ENCODE measurements at regions not wholly inside any gene's neighbourhood (a gene's known extent, or its start where the extent isn't known, plus 50 kb on each side); places are given as distances from the start of the nearest gene placed in this dataset.
"Not testable (repeated sequence)": the region's sequence is repeated elsewhere in the genome, so short reads cannot be mapped to it uniquely, and the experiment has no call there.

DNA sequence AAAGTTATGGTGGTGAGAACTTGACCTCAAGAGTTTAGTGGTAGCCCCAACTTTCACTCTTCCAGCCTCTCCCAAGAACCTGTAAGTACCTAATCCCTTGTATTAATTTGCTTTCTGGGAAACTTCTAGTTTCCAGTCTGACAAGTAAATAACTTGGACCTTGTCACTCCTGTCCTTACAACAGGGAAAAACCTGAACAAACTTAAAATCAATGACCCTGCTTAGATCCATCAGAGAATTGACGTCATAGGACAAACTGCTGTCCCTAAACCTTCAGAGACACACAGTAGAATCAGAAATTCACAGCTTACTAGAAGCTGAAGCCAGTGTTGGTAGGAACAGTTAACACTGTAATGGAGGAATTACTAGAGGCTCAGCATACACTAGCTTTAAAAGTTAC lies 60.0 kb upstream of the DCLK2 start:
- H3K27ac ChIP-seq, result no peak overlapping the region
- H4K20me1 ChIP-seq, result no peaks in the 10 kb centered on the region
- no peak for TF ChIP-seq Cebpa-rat (IDR thresholded peaks at IDR 0.05)
- peaks cover 0 to 20% (median 0%) of the 10 kb centered on the region in 10 experiments; a peak in 3 of 20 replicates for H3K4me1 ChIP-seq
- H3K4me3 ChIP-seq, result no peak overlapping the region
- H3K9ac ChIP-seq, result no peak overlapping the region
- H3K27me3 ChIP-seq, result no peaks in the 10 kb centered on the region
- no peaks in the 10 kb centered on the region for H3K36me3 ChIP-seq
- no peak overlapping the region for H3K4me2 ChIP-seq
- peaks cover 6 to 35% (median 12%) of the 10 kb centered on the region in 11 experiments; a peak in 14 of 22 replicates for H3K9me3 ChIP-seq (replicated peaks in 1 of 11)

DNA sequence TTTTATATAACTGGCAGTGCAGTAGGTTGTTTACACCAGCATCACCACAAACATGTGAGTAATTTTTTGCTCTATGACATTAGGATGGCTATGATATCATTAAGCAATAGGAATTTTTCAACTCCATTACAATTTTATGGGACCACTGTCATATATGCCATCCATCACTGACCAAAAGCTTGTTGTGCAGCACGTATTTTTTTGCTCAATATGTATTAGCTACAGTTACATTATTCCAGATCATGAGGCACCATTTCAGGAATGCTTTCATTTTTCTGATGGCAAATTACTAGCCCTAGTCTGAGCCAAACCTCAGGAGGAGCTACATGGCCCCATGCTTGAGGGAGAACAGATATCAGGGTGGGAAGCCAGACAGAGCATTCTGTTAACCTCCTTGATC lies 56.8 kb upstream of the DCLK2 start:
- no peak for TF ChIP-seq Cebpa-rat (IDR thresholded peaks at IDR 0.05)
- Histone ChIP-seq H3K27ac (no peak overlapping the region), H4K20me1 (no peaks in the 10 kb centered on the region), H3K4me1 (peaks cover 0 to 7% (median 0%) of the 10 kb centered on the region in 10 experiments; a peak in 2 of 20 replicates), H3K4me3 (no peak overlapping the region), H3K36me3 (no peaks in the 10 kb centered on the region), H3K4me2 (no peak overlapping the region), H3K27me3 (no peaks in the 10 kb centered on the region), H3K9me3 (replicated peaks in 1 of 11) (peaks cover 14 to 42% (median 23%) of the 10 kb centered on the region in 11 experiments), H3K9ac (no peak overlapping the region)

DNA sequence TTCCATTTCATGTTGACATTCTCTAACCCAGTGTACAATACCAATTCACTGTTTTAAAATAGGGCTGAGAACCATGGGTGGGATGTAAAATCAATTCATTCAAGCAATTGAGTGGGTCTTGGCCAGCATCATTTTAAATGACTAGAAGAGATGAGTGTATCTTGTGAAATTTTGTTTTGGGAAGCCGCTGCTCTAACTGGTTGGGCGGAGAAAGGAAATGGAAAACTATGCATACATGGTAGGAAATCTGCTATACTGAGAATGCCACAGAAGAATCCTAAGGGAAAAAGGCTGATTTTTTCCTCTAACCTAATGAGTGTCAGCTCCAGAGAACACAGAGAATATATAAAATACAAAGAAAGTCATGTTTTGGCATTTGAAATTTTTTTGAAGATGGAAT lies 54.8 kb upstream of the DCLK2 start:
- no peak for TF ChIP-seq Cebpa-rat (IDR thresholded peaks at IDR 0.05)
- Histone ChIP-seq H4K20me1 (no peaks in the 10 kb centered on the region), H3K27me3 (no peaks in the 10 kb centered on the region), H3K4me2 (no peak overlapping the region), H3K9me3 (replicated peaks in 1 of 11) (peaks cover 23 to 45% (median 36%) of the 10 kb centered on the region in 11 experiments), H3K27ac (no peak overlapping the region), H3K4me1 (no peaks in the 10 kb centered on the region), H3K36me3 (peaks cover 0 to 10% (median 0%) of the 10 kb centered on the region in 11 experiments; a peak in 5 of 22 replicates), H3K9ac (no peak overlapping the region), H3K4me3 (no peak overlapping the region)

DNA sequence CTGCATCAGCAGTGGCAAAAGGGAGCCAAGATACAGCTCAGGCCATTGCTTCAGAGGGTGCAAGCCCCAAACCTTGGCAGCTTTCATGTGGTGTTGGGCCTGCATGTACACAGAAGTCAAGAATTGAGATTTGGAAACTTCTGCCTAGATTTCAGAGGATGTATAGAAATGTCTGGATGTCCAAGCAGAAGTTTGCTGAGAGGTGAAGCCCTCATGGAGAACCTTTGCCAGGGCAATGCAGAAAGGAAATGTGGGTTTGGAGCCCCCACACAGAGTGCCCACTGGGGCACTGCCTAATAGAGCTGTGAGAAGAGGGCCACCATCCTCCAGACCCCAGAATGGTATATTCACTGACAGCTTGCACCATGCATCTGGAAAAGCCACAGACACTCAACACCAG lies 51.3 kb upstream of the DCLK2 start:
- not testable (repeated sequence) for H3K27ac ChIP-seq, H3K9ac ChIP-seq, H4K20me1 ChIP-seq, H3K4me2 ChIP-seq, H3K27me3 ChIP-seq, H3K4me1 ChIP-seq
- peaks cover 23 to 48% (median 37%) of the 10 kb centered on the region in 11 experiments for H3K9me3 ChIP-seq (replicated peaks in 1 of 11)
- H3K36me3 ChIP-seq, result peaks cover 0 to 10% (median 0%) of the 10 kb centered on the region in 11 experiments; a peak in 5 of 22 replicates
- H3K4me3 ChIP-seq, result peak overlapping the region in 1 of 10 experiments; percentile 24; a peak in 2 of 20 replicates

Measured in BLaER1 treated with 17β-estradiol and CSF1 and Interleukin-3, amounts not matched to agents 10 nM and 100 nM (cell line).